ENCODE measurements at regions not wholly inside any gene's neighbourhood (a gene's known extent, or its start where the extent isn't known, plus 50 kb on each side); places are given as distances from the start of the nearest gene placed in this dataset.
A peak's percentile ranks its signal among the peaks of the same experiment; 100 is the strongest.

GRCh38 chr3:146780251-146780650 lies 175.1 kb upstream of the PLSCR5 start:
- peaks cover 29% of the 10 kb centered on the region for H3K4me1 ChIP-seq (ENCODE audit: insufficient read depth)
- no peaks in the 10 kb centered on the region for H3K27me3 ChIP-seq (ENCODE audit: insufficient read depth)
- H3K4me3 ChIP-seq: no peak overlapping the region
- H2AFZ ChIP-seq: no peak overlapping the region
- Mint-ChIP-seq H3K9me3 (no peaks in the 10 kb centered on the region), H3K27ac (no peak overlapping the region), H3K4me3 (no peak overlapping the region), H3K27me3 (ENCODE audit: insufficient read depth, low read depth, poor library complexity) (no peaks in the 10 kb centered on the region), H3K4me1 (peaks cover 46% of the 10 kb centered on the region), H3K36me3 (ENCODE audit: low read depth) (no peaks in the 10 kb centered on the region)
- H3K4me2 ChIP-seq: peak overlapping the region; percentile 63; the same call in 1 of the 2 replicates
- no peaks in the 10 kb centered on the region for H3F3A ChIP-seq (replicated peaks; ENCODE audit: low read depth)
- DNase-seq (ENCODE audit: low spot score) (no peak), ATAC-seq (no peak)
- no peaks in the 10 kb centered on the region for H4K20me1 ChIP-seq (replicated peaks; ENCODE audit: insufficient read depth)
- TF ChIP-seq CTCF (conservative IDR thresholded peaks at IDR 0.05; ENCODE audit: low read depth in 2 of 2): no peak
- no peak for TF ChIP-seq EZH2phosphoT487 (IDR thresholded peaks at IDR 0.05; ENCODE audit: unreplicated experiment)
- no peak for TF ChIP-seq POLR2AphosphoS5 (IDR thresholded peaks at IDR 0.05; ENCODE audit: low read depth)
- TF ChIP-seq REST (IDR thresholded peaks at IDR 0.05; ENCODE audit: unreplicated experiment): no peak
- no peak for TF ChIP-seq ETS1 (IDR thresholded peaks at IDR 0.05)
- TF ChIP-seq ZNF114 (CRISPR knock-in tag; IDR thresholded peaks at IDR 0.05): no peak
- H3K79me2 ChIP-seq (replicated peaks; ENCODE audit: insufficient read depth): no peaks in the 10 kb centered on the region
- H3K9me2 ChIP-seq (ENCODE audit: insufficient read depth): no peaks in the 10 kb centered on the region
- H3K27ac ChIP-seq (ENCODE audit: low read depth): no peak overlapping the region
- no peaks in the 10 kb centered on the region for H3K36me3 ChIP-seq (ENCODE audit: insufficient read depth)

GRCh38 chr3:146777941-146778340 lies 172.8 kb upstream of the PLSCR5 start:
- Histone ChIP-seq H4K20me1 (replicated peaks; ENCODE audit: insufficient read depth) (no peaks in the 10 kb centered on the region), H3K4me3 (no peak overlapping the region), H3K9me2 (ENCODE audit: insufficient read depth) (no peaks in the 10 kb centered on the region), H2AFZ (no peak overlapping the region), H3K27me3 (ENCODE audit: insufficient read depth) (no peaks in the 10 kb centered on the region), H3K4me2 (peak overlapping the region; percentile 45), H3K27ac (ENCODE audit: low read depth) (no peak overlapping the region), H3K36me3 (ENCODE audit: insufficient read depth) (no peaks in the 10 kb centered on the region; the same call in 1 of the 2 replicates), H3F3A (replicated peaks; ENCODE audit: low read depth) (no peaks in the 10 kb centered on the region), H3K4me1 (ENCODE audit: insufficient read depth) (peaks cover 28% of the 10 kb centered on the region), H3K79me2 (replicated peaks; ENCODE audit: insufficient read depth) (no peaks in the 10 kb centered on the region)
- no peaks in the 10 kb centered on the region for H3K27me3 Mint-ChIP-seq (ENCODE audit: insufficient read depth, low read depth, poor library complexity)
- H3K4me1 Mint-ChIP-seq: peaks cover 40% of the 10 kb centered on the region
- ATAC-seq (no peak), DNase-seq (ENCODE audit: low spot score) (no peak)
- H3K9me3 Mint-ChIP-seq: peaks cover 7% of the 10 kb centered on the region
- peaks cover 7% of the 10 kb centered on the region for H3K36me3 Mint-ChIP-seq (ENCODE audit: low read depth)
- H3K27ac Mint-ChIP-seq: no peak overlapping the region
- no peak overlapping the region for H3K4me3 Mint-ChIP-seq
- no peak for TF ChIP-seq NANOG (IDR thresholded peaks at IDR 0.05; ENCODE audit: borderline replicate concordance)
